Islet precursor cell (in vitro differentiated cells): ENCODE measurements at regions not wholly inside any gene's neighbourhood (a gene's known extent, or its start where the extent isn't known, plus 50 kb on each side); places are given as distances from the start of the nearest gene placed in this dataset.
"Not testable (repeated sequence)": the region's sequence is repeated elsewhere in the genome, so short reads cannot be mapped to it uniquely, and the experiment has no call there.

Experiments used
- DNase-seq: peaks from one replicate; pipeline ENCODE4 v3.0.0-alpha.2; 2018

DNA sequence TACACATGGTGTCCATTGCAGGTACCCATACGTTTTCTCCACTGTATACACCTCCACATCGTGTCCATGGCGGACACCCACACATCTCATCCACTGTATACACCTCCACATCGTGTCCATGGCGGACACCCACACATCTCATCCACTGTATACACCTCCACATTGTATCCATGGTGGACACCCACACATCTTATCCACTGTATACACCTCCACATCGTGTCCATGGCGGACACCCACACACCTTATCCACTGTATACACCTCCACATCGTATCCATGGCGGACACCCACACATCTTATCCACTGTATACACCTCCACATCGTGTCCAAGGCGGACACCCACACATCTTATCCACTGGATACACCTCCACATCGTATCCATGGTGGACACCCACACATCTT lies 50.4 kb upstream of the TTC34 start:
- DNase-seq = not testable (repeated sequence)

DNA sequence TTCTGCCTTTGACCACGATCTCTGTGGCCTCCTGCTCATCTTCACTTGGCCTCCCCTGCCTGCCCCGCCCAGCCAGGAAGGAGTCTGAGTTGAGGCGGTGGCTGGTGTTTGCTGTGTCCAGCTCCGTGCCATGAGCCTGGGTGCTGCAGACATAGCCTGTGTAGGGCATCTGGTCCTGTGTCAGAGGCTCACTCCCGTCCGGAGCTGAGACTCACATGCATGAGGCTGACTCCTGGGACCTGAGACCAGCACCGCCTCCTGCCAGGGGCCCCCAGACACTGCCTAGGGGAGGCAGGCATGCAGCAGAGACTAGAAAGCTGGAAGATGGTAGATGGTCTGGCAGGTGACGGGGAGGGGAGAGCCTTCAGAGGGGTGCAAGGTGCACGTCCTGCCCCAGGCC lies 52.2 kb upstream of the TTC34 start:
- DNase-seq = no peak

DNA sequence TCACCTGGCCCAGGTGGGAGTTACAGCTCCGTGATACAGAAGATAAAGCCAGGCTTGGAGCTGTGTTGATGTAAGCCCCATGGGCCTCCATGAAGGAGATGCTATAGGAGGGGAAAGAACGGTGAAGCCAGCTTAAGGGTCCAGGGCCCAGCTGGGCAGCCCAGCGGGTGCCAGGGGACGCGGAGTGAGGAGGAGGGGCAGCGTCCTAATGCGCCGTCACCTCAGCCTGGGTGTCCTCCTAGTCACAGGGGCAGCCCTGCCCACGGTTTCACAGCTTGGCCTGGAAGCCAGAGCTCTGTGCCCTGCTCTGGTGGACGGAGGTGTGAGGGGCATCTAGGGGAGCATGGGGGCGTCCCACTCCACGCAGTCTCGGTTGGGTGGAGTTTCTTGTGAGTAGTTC lies 52.7 kb upstream of the TTC34 start:
- no peak for DNase-seq

DNA sequence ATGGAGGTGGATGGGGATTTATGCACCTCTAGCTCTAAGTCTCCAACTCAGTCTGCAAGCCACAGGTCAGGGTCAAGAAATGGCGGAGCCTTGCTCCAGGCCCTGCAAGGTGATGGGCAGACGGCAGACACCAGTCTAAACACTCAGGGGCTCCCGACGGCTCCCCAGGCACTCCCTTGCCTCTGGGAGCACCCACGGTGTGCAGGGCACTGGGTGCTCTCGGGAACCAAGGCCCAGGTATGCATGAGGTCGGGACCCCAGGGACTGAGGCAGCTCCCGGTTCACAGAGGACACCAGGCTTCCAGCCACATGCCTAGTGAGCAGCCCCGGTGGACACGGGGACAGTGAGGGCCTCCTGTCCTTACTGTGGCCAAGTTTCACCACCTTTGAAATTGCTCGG lies 53.1 kb upstream of the TTC34 start:
- no peak for DNase-seq

DNA sequence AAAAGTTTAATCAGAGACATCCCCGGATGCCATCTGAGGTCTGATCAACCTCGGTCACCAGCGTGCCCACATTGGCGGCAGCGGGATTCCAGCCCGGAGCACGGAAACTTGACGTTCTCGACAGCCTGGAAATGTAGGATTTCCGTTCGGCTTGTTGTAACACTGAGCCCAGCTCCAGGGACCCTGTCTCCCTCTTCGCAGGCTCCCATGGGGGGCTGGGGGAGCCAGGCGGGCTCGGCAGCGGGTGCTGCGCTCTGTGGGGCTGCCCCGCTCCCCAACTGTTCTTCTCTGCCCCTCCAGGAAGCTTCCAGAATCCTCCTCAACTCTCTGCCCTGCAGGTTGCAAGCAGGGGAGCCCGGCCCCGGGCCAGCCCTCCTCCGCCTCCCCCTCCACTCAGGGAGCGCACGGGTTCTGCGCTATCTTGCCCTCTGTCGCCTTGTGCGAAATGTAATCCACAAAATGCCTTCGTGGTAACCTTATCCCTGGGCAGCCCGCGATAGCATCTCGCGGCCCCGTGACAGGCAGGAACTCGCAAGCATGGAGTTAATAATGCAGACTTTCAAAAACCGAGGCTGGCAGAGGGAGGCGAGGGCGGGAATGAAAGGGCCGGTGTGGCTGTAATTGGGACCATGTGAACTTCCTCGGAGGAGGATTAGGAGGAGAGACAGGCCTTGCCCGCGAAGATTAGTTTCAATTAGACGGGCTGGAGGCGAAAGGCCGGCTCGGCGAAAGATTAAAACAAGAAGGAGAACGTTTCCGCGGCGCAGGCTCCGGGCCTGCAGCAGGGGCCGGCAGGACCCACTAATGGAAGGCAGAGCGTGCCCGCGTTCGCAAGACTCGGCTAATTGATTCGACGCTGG lies 53.9 kb upstream of the TTC34 start:
- DNase-seq = no peak

DNA sequence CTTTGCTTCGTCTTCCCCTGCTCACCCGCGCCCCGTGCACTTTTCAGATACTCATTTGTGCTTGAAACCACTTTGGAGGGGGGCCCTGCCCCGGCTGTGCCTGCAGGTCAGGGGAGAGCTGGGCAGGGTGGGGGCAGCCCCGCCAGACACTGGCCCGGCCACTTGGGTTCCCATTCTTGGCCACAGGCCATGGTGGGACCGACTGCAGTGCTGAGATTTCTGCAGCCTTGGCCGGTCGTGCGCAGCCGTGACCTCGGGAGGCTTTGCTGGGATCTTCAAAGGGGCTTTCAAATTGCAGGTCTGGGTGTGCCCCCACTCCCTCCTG lies 54.5 kb upstream of the TTC34 start:
- DNase-seq = no peak

DNA sequence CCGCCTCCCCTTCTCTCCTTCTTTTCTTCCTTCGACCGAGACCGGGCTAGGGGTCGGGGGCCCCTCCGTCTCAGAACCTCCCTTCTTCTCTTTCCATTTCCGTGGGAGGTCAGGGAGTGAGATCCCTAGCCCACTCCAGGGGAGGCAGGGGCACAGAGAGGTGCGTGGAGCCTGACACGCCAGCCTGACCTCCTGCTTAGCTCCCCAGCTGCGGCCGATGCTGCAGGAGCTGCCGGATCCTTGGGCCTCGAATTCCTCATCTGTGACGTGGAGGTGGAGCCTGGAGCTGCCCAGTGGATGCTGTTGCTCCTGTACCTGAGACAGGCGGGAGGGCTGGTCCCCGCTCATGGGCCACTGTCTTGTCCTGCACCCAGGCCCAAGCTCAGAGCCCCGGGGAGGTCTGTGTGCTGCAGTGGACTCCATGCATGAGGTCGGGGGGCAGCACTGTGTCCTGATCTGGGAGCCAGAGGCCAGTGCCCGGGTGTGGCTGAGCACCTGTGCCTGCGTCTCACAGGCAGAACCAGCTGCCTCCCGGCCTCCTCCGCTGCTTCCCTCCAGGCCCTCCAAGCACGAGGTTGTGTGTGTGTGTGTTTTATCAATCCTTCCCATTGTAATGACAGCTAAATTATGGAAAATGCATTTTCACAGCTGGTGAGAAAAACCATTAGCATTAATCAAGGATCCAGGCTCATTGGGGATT lies 55.3 kb upstream of the TTC34 start:
- DNase-seq = no peak

DNA sequence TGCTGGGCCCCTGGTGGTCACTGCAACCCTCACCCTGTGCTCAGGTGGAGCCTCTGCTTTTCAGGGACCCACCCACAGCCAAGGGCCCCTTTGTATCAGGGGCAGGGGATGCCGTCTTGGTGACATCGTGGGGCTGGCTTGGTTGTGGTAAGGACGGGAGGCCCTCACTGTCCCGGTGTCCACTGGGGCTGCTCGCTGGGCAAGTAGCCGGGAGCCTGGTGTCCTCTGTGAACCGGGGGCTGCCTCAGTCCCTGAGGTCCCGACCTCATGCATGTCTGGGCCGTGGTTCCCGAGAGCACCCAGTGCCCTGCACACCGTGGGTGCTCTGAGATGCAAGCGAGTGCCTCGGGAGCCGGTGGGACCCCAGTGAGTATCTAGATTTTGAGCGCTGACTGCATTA lies 56.0 kb upstream of the TTC34 start:
- DNase-seq = no peak

DNA sequence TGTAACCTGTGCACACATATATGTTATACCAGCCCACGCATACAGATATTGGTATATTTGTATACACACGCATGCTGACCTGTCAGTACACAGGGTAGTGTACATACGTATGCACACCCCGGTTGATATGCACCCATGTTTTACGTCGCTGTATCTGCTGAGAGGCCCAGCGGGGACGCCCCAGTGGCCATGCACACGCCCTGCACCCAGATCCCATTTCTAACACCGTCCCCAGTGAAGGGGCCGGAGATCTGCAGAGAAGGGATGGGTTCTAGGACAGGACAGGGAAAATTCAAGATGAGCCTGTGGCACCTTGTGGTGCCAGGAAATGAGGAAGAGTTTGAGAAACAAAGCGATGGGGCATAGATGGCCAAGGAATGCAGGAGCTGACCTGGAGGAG lies 57.2 kb upstream of the TTC34 start:
- DNase-seq = no peak

DNA sequence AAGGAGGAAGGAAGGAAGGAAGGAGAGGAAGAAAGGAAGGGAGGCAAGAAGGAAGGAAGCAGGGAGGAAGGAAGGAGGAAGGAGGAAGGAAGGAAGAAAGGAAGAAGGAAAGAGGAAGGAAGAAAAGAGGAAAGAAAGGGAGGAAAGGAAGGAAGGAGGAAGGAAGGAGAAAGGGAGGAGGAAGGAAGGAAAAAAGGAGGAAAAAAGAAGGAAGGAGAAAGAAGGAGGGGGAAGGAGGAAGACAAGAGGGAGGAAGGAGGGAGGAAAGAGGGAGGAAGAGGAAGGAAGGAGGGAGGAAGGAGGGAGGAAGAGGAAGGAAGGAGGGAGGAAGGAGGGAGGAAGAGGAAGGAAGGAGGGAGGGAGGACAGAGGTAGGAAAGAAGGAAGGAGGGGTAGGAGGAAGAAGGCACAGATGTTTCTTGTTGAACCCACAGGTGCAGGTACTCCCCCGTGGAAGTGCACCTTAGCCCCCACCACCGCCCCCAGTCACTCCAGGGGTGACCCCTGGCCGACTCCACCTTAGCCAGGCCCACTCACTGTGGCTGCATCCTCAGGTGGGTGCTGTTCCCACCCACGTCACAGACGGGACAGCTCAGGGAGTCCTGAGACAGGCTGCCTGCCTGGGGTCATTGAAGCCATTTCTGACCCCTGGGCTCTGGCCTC lies 57.9 kb upstream of the TTC34 start:
- no peak for DNase-seq

DNA sequence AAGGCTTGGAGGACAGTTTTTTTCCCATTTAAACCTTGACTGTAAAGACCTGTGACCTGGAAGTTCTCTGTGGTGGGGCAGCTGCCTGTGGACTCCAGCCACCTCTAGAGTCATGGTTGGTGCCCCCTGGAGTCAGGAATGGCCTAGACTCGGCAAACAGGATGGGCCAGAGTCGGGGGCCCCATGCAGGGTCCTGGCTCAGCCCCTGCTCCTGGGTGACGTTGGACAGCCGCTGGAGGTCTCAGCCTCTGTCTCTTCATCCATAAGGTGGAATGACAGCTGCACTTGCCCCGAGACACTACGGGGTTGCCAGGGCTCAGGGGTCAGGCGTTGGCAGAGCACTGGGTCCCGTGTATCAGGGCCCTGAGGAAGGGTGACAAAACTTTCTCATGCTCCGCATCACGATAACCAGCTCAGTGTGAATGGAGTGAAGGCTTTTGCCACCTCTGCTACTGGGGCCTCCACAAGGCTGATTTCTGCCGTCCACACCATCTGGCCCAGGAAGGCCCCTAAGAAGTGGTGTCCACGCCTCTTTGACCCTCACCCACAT lies 58.5 kb upstream of the TTC34 start:
- DNase-seq = no peak

DNA sequence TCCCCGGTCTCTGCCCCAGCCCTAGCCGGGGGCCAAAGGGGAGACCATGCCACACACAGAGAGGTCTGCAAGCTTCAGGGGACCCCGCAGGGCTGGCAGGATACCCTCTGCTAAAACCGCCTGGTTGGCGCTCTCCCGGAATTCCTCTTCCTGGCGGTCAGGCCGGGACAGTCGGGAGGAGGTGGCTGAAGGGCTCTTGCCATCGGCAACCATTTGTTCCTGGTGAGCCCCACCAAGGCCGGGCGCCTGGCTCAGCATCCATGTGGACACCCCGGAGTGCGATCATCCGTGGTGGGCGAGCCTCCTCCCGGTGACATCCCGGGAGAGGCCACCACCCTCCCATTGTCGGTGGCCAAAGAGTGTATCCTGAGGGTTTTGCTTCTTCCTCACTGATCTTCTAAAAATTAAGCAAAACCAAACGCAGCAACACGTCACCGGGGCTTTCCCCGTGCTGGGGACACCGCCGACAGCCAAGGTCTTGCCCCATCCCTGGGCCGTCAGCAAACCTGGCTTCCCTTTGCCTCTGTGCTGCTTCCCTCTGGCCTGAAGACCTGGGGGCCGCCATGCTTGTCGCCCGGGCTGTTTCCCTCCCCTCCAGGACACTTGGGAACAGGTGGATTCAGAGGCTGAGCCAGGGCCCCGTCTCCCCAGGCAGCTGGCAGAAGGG lies 59.1 kb upstream of the TTC34 start:
- no peak for DNase-seq

DNA sequence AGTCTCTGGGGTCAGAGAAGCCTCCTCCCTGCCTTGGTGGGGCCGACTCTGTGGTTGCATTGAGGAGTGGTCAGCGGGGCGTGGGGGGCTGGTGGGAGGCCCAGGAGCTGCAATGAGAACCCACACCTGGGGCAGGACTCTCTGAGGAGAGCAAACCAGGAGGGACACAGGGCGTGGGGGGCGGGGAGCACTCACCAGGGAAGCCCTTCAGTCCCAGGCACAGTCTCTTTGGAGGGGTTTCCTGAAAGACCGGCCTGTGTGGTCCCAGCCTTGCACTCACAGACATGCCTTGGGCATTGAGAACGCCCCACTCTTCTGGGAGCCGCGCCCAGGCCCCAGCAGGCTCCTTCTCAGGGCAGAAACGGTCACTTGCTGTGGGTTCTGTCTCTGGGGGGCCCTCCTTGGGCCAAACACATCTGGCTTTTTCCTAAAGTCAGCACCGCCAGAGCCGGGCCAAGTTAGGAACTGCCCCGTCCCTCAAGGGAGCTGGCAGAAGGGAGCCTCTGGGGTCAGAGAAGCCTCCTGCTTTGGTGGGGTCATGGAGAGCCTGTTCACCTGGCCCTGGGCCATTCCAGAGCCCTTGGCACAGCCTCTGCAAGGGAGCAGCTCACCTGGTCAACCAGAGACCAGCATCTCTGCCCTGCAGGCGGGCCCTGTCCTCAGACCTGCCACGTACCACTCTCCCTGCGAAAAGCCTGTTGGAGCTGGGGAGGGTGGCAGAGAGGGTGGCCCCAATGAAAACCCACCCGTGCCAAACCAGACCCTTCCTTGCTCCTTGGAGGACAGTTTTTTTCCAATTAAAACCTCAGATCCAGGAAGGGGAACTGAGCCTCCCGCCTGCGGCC lies 59.9 kb upstream of the TTC34 start:
- no peak for DNase-seq

DNA sequence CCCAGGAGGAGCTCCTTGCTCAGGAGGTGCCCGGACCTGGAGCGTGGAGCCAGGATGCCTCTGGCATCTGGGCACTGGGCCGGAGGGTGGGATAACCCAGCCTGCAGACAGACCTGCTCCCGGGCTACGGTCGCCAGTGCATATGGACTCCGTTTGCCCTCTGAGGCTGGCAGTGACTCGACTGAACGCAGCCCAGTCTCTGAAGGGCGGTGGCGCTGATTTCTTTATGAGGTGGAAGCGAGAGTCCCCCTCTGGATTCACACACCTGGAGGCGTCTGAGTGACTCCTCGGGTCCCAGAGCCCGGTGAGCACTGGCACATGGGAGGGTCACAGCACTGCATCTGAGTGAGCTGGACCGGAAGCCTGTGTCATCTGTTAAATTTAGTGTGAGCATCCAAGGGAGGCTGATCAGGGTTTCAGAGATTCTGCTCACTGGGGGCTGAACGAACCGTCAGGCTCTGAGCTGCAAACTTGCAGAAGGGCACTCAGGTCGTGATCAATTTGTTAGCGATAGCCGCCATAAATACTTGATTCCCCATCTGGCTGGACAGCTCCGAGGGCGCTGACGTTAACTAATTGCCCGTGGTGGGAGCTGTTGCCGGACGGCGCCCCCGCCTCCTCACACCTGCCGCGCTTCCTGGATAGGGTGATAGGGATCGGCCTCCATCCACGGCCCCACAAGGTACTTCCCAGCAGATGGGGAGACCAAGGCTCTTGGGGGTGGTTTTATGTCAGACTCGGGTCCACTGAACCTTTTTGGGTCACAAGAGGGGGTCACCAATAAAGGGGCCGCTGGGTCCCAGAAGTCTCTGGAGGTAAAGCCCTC lies 60.7 kb upstream of the TTC34 start:
- DNase-seq = no peak

DNA sequence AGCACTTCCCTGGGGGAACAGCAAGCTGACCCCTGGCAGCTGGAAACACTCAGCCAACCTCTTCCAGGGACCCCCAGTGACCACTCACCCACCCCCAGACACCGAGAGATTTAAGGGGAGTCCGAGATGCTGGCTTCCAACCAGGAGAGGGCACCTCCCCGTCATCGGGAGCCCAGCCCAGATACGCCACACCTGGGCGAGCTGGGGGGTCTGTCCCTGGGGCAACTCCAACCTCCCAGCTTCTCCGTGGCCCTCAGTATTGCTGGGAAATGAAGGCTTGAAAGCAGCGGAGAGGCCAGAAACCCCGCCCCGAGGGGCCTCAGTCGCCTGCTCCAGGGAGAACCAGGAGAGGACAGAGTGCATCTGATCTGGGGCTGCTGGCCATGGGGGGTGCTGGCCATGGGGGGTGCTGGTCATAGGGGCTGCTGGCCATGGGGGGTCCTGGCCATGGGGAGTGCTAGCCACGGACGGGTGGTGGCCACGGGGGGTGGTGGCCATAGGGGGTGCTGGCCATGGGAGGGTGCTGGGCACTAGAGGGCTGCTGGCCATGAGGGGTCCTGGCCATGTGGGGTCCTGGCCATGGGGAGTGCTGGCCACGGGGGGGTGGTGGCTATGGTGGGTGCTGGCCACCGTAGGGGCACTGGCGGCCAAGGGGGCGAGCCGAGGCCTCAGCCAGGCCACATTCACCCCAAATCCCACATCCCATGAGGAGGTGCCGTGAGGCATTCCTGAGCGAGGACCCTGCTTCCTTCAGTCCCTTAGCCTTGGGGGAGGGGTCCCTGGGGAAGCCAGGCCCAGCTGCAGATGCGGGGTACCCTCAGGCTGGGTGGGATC lies 61.5 kb upstream of the TTC34 start:
- no peak for DNase-seq

DNA sequence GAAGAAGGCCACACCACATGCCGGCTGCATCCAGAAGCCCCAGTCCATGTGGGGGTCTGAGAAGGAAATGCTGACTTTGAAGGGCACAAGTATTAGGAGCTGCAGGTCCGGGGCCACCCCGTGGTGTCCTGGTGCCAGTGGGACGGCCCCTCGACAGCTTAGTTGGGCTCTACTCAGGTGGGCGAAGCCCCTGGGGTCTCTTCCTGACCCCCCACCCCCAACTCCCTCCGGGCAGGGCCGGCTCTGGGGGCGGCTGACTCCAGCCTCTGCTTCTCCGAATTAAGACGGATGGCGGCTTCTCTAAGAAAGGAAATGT lies 62.1 kb upstream of the TTC34 start:
- DNase-seq = no peak

DNA sequence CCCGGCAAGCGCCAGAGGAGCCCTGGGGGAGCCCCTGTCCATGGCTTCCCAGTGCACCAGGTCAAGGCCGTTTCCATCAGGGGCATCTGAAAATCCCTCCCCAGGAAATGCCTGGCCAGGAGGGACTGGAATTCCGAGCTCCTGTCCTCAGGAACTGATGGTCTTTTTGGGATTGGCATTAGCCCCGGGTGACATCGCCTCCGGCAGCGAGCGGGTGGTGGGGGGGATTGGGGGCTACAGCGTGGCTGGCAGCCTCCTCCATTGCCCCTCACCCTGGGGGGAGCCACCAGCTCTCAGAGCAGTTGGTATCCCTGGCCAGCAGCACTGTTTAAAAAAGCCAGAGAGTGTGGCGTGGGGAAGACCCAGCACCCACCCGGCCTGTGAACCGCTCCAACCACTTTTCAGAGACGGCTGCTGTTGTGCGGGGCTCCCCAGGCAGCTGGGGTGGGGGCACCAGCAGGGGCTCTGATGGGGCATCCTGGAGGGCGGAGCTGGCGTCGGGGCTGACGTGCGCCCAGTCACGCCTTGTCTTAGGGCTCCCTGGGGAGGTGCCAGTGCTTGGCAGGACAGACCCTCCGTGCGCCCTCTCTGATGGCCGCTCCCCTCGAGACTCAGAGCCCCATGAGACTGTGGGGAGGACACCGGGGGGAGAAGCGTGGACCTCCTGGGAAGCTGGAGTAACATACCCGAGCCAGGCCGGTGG lies 62.9 kb upstream of the TTC34 start:
- DNase-seq = no peak

DNA sequence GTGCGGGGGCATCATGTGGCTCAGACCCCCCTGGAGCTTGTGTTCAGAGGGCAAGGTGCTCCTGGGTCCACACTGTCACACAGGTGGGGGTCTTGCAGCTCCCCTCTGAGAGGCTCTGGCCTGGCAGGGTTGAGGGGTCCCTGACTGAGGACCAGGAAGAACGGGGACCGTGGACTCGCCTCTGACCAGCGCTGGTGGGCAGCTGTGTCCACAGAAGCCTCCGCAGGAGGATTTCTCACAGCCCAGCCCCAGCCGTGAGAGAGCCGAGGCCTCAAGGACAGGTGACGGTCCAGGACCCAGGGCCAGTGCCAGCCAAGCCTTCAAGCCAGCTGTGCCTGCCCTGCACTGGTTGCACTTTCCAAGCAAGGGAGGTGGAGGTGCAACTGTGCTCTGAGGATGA lies 63.5 kb upstream of the TTC34 start:
- no peak for DNase-seq

DNA sequence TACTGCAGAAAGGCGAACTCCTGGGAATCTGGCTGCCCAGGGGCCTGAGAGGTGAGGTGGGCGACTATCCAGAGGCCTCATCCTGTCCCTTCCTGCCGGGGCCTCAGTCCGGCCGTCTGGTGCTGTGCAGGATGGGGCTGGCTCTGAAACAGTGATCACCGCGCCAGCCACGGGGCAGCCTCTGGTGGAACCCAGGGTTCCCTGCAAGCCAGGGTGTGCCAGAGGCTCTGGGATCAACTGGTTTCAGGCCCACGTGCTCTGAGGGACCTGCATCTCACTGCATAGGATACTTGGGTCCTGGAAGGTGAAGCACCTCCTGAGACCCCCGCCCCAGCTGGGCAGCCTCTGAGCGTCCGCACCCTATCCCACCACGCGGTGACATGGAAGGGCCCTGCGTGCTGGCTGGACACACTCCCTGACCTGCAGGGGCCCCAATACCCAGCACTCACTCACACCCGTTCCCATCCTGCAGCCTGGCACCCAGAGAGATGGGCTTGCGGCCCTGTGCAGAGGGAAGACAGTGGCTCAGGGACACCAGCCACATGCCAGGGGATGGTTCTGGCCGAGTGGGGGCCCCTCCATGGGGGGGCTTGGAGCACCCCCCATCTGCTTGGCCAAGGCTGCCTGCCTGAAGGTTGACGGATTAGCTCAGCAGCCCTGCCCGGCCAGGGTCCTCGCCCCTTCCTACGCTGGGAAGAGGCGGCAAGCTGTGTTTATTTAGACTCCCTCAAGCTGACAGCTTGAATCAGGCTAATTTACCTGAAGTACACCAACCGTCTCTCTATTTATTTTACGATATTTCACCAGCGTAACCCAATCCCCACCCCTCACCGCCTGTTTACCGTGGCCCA lies 64.3 kb upstream of the TTC34 start:
- DNase-seq = no peak
